Neural crest cell (in vitro differentiated cells): ENCODE measurements at regions not wholly inside any gene's neighbourhood (a gene's known extent, or its start where the extent isn't known, plus 50 kb on each side); places are given as distances from the start of the nearest gene placed in this dataset.

Experiments
- DNase-seq: peaks from one replicate; pipeline ENCODE4 v3.0.0; 2021; ENCODE audit warnings: low read depth, mixed read lengths, low spot score
- H3K27ac Mint-ChIP-seq: one replicate; pipeline ENCODE4 v1.8.0; 2021; ENCODE audit warnings: mild to moderate bottlenecking, mixed read lengths; ENCODE audit not compliant: unreplicated experiment
- H3K27me3 Mint-ChIP-seq: 2 replicates; pipeline ENCODE4 v1.8.0; 2021; ENCODE audit warnings: low read depth, mild to moderate bottlenecking, mixed read lengths
- H3K36me3 Mint-ChIP-seq: 2 replicates; pipeline ENCODE4 v1.8.0; 2021; ENCODE audit warnings: low read depth, mild to moderate bottlenecking, mixed read lengths
- H3K4me1 Mint-ChIP-seq: 2 replicates; pipeline ENCODE4 v1.8.0; 2021; ENCODE audit warnings: mixed read lengths
- H3K4me3 Mint-ChIP-seq: one replicate; pipeline ENCODE4 v1.8.0; 2021; ENCODE audit warnings: mild to moderate bottlenecking, mixed read lengths
- H3K9me3 Mint-ChIP-seq: 2 replicates; pipeline ENCODE4 v1.8.0; 2021; ENCODE audit warnings: mixed read lengths
- TF ChIP-seq, protein P1 (sequence below): fragments of 200-600 bp; sonication (generic); conservative IDR thresholded peaks from 2 replicates; pipeline ENCODE4 v1.5.0; 2021; ENCODE audit warnings: antibody characterized with exemption, mild to moderate bottlenecking

DNA sequence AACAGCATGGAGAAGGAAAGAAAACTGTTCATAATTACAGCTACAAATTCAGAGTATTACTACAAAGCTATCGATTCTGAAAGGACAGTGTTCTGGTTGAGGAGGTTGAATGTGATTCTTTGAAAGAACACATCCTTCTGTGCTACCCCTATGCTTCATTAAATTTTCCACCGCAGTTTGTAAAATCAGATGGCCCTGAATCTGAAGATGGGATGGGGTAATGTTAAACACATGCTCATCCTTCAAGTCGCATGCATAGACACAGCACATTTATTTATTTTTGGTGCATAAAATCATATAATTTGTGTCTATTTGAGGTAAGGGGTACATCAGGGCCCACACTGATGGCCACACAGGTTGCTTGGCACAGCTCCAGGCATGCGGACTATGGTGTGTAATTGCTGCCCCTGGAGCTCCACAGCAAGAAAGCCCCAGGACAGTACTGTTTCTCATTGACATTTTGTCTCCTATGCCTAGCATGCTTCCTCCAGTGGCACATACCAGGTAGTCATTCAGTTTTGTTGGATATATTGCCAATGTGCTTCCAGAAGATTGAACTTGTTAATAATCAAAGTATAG lies 238.8 kb upstream of the TANK start:
- Mint-ChIP-seq H3K4me1 (no peaks in the 10 kb centered on the region), H3K27me3 (no peaks in the 10 kb centered on the region), H3K9me3 (no peaks in the 10 kb centered on the region), H3K27ac (no peak overlapping the region), H3K36me3 (no peaks in the 10 kb centered on the region), H3K4me3 (no peak overlapping the region)
- DNase-seq = no peak
- TF ChIP-seq, protein P1, sequence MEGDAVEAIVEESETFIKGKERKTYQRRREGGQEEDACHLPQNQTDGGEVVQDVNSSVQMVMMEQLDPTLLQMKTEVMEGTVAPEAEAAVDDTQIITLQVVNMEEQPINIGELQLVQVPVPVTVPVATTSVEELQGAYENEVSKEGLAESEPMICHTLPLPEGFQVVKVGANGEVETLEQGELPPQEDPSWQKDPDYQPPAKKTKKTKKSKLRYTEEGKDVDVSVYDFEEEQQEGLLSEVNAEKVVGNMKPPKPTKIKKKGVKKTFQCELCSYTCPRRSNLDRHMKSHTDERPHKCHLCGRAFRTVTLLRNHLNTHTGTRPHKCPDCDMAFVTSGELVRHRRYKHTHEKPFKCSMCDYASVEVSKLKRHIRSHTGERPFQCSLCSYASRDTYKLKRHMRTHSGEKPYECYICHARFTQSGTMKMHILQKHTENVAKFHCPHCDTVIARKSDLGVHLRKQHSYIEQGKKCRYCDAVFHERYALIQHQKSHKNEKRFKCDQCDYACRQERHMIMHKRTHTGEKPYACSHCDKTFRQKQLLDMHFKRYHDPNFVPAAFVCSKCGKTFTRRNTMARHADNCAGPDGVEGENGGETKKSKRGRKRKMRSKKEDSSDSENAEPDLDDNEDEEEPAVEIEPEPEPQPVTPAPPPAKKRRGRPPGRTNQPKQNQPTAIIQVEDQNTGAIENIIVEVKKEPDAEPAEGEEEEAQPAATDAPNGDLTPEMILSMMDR = no peak

DNA sequence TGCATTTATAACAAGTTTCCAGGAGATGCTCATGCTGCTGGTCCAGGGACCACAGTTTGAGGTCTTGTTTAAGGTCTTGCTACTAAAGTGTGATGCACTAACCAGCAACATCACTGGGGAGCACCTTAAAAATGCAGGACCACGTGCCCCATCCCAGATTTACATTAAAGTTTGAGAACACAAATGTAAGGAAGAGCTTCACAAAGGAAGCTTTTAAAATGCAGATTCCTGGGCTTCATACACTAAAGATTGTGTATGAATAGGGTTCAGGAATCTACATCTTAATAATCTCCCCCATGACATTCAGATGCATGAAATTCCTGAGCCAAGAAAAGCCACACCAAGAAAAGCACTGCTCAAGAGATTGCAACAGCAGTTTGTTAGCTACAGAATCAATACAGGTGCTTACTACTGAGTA lies 235.3 kb upstream of the TANK start:
- no peak overlapping the region for H3K27ac Mint-ChIP-seq
- DNase-seq = no peak
- H3K27me3 Mint-ChIP-seq = no peaks in the 10 kb centered on the region
- H3K4me1 Mint-ChIP-seq = no peaks in the 10 kb centered on the region
- TF ChIP-seq, protein P1 = no peak
- no peak overlapping the region for H3K4me3 Mint-ChIP-seq
- peaks cover 2% of the 10 kb centered on the region for H3K9me3 Mint-ChIP-seq
- H3K36me3 Mint-ChIP-seq = no peaks in the 10 kb centered on the region

DNA sequence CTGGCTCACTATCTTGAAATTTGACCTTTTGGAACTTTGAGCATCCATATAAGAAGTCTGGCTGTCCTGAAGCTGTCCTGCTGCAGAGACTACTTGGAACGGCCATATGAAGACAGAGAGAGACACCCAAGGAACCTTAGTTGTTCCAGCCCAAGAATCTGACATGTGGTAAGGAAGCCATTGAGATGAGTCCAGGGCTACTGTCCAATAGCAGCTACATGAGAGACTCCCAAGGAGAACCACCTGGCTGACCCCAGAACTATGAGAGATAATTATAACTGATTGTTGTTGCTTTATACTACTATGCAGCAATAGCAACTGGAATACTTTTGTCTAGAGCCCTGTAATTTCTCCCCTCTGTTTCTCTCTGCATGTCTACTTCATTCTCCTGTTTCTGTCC lies 234.3 kb upstream of the TANK start:
- DNase-seq = no peak
- Mint-ChIP-seq H3K27me3 (no peaks in the 10 kb centered on the region), H3K4me1 (no peaks in the 10 kb centered on the region), H3K27ac (no peak overlapping the region), H3K9me3 (peaks cover 5% of the 10 kb centered on the region), H3K4me3 (no peak overlapping the region), H3K36me3 (no peaks in the 10 kb centered on the region)
- TF ChIP-seq, protein P1 = no peak

DNA sequence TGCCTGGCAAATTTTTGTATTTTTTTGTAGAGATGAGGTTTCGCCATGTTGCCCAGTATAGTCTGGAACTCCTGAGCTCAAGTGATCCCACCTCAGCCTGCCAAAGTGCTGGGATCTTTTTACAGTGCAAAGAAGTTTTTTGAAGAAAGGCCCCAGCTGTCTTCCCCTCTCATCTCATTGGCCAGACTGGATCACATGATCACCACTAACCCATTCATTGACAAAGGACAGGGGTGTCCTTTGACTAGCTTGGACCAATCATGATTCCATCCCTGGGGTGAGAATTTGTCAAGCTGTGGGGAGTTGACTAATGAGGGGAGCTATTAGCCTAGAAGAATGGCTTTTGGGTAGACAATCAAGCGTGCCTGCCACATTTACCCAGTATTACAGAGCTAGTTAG lies 232.9 kb upstream of the TANK start:
- H3K4me3 Mint-ChIP-seq = no peak overlapping the region
- no peaks in the 10 kb centered on the region for H3K4me1 Mint-ChIP-seq
- H3K9me3 Mint-ChIP-seq = peaks cover 5% of the 10 kb centered on the region
- no peak overlapping the region for H3K27ac Mint-ChIP-seq
- no peaks in the 10 kb centered on the region for H3K36me3 Mint-ChIP-seq
- no peak for DNase-seq
- H3K27me3 Mint-ChIP-seq = no peaks in the 10 kb centered on the region
- TF ChIP-seq, protein P1 = no peak

DNA sequence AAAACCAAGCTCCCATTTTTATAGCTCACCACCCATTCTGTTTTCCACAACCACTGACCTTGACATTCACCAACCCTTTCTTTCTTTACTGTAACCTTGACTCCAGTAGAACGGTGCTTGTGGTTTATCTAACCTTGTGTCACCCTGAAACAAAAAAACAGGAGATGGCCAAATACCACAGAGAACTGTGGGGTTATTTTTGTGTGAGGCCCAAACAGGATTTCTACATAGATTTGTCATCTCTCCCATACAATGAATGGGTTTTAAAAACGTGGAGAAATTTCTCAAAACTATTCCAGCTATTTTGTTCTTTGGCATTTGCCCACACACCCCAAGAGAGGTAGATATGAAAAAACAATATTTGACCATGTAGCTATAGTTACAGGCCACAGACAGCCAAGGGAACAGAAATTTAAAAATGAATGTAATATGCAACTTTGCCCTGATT lies 231.3 kb upstream of the TANK start:
- TF ChIP-seq, protein P1 = no peak
- H3K9me3 Mint-ChIP-seq = peaks cover 5% of the 10 kb centered on the region
- H3K4me3 Mint-ChIP-seq = no peak overlapping the region
- DNase-seq = no peak
- H3K27me3 Mint-ChIP-seq = no peaks in the 10 kb centered on the region
- no peaks in the 10 kb centered on the region for H3K4me1 Mint-ChIP-seq
- no peak overlapping the region for H3K27ac Mint-ChIP-seq
- no peaks in the 10 kb centered on the region for H3K36me3 Mint-ChIP-seq
